ENCODE measurements at regions not wholly inside any gene's neighbourhood (a gene's known extent, or its start where the extent isn't known, plus 50 kb on each side); places are given as distances from the start of the nearest gene placed in this dataset.

DNA sequence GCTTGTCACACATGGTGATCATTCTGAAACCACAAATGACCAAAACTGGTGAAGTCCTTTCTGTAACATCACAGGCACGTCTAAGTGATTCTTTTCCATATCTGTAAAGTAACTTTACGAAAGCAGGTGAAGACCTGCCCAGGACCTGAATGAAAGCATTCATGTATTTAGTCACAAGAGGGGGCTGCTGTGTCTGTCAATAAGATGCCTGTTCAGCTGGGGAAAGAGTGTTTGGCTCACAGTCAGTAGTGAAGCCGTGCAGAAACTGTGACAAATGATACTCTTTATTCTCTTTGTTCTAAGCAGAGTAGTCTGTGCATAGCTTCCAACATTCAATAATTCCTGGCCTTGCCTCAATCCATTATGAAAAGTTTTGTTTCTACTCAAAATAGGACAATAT, 373.5 kb upstream of the OR4E1 start:
- DNase-seq (ENCODE audit: low read depth), result no peak

DNA sequence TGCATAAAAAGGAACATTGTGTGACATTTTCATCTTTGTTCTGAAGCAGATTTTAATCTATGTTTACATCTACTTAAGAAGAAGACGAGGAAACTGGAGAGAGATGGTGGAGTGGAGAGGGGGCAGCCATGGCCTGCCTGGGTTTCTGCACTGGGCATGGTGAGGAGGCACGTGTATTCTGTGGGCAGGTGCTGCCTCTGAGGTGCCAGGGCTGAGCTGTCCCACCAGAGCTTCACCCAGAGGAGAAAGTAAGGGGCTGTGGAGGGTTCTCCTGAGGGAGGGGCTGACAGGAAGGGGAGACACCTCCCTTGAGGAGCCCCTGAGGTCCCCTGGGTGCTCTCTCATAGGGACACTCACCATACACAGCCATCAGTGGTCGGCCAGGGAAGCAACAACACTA, 372.4 kb upstream of the OR4E1 start:
- DNase-seq (ENCODE audit: low read depth), result no peak

DNA sequence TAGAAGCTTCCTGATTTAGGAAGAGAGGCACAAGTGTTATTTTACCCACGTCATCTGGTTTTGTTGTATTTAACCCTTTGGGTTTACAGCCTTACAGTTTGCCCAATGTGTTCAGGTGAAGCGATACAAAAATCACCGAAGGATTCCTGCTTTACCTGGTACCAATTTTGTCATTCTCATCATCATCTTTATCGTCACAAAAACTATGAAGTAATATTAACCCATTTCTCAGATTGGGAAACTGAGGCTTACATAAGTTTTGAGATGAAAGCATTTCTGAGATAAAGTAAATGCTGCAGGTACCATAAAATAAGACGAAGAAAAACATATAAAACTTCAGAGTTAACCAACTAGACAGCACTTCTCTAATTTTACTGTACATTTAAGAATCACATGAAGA, 370.6 kb upstream of the OR4E1 start:
- DNase-seq (ENCODE audit: low read depth), result no peak

DNA sequence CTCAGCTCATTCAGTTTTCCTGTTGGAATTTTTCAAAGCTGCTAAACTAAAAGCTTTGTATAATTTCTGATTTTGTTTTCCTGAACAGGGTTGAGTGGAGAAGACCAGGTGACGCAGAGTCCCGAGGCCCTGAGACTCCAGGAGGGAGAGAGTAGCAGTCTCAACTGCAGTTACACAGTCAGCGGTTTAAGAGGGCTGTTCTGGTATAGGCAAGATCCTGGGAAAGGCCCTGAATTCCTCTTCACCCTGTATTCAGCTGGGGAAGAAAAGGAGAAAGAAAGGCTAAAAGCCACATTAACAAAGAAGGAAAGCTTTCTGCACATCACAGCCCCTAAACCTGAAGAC, 367.1 kb upstream of the OR4E1 start:
- no peak for DNase-seq (ENCODE audit: low read depth)

DNA sequence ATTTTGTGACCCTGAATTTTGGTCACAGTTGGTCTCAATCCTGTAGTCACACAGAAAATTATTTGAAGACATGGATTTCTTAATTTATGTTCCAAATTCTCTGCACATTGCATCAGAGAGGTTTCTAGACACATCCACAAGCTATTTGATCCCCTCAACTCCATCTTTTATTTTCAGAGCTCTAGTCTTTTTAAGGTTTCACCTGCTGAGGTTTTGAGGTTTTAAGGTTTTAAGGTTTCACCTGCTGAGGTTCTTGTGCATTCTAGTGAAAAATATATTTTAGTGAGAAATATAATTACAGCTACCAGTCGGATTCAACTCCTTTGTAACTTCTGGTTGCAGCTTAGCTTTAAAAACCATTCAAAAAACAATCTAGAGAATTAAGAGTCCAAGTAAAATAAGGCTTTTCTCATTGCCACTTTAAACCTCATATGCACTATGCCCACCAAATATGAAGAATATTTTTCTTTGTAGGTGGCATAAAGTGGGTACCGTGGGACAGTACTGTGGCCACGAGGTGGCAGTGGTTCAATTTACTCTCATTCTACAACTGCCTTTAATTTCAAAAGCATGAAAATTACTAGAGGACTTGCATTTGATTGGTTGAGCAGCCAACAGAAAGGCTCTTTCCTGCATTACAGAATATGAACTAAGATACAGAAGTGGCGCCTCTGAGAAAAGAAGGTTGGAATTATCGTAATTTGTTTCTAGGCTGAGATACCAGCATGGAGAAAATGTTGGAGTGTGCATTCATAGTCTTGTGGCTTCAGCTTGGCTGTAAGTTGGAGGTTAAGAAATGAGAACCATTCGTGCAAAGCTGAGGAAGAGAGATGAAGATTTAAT, 366.5 kb upstream of the OR4E1 start:
- peak; percentile 18 for DNase-seq (ENCODE audit: low read depth)

DNA sequence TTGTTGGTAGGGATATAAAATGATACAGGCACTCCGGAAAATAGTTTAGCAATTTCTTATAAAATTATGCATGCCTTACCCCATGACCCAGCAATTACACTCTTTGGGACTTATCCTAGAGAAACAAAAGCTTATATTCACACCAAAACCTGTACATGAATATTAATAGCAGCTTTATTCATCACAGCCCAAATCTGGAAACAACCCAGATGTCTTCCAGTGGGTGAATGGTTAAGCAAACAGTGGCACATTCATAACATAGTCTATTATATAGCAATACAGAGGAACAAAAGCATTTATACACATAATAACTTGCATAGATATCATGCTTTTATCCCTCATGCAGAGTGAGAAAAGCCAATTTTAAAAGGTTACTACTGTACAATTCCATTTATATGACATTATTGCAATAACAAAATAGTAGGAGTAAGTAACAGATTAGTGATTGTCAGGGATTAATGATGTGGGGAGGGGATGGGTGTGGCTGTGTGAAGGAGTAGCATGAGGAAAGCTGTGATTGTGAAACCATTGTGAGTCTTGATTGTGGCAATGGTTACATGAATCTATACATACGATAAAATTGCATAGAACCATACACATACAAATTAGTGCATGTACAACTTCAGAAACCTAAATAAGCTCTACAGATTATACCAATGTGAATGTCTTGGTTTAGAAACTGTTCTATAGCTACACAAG, 363.1 kb upstream of the OR4E1 start:
- DNase-seq (ENCODE audit: low read depth), result no peak

DNA sequence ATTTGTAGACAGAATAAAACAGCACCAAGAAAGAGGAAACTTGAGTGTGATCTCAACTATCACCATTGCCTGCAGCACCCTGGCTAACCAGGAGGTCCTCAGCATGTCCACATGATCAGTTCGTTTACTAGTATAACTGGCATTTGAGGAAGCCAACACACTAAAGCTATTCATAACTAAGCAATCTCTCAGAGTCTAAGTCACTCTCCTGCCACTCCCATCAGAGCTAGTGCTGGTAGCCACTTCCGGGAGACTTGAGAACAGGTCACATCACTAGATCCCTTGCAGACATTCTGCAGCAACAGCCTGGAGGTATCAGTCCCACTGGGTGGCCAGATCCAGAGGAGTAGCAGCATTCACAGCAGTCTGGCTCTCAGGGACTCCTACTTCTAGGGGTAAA, 352.9 kb upstream of the OR4E1 start:
- DNase-seq (ENCODE audit: low read depth), result no peak

DNA sequence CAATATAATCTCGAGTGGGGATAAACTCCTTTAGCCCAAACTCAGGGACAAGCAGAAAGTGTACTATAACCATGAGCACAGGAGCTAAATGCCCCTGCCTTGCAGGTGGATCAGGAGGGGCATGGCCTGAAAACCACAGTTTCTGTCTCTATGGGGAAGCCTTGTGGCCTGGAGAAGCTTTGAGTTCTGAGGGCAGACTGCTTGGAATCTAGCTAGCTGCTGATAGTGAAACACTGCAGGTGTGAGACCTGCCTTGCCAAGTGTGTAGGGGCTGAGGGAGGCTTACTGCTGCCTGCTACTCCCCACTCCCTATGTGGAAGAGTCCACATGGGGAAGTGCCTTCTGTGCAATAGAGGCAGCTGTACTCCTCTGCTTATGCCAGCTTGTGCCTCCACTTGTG, 352.3 kb upstream of the OR4E1 start:
- no peak for DNase-seq (ENCODE audit: low read depth)

DNA sequence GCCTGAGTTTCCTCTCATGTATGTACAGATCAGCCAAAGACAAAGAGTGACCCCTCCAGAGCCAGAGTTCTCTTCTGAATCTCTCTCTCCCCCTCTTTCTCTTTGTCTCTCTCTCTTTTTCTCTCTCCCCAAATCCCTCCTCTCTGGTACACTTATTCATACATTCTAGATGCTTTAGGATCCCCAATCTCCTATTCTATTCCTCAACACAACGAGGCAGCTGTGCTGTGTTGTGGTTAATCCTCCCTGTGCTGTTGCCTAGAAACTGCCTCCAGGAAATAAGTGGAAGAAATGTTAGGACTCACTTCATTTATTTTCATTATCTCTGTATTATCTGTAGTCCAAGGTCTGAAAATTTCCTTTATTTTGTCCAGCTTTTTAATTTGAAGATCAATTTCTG, 350.5 kb upstream of the OR4E1 start:
- DNase-seq (ENCODE audit: low read depth), result no peak

DNA sequence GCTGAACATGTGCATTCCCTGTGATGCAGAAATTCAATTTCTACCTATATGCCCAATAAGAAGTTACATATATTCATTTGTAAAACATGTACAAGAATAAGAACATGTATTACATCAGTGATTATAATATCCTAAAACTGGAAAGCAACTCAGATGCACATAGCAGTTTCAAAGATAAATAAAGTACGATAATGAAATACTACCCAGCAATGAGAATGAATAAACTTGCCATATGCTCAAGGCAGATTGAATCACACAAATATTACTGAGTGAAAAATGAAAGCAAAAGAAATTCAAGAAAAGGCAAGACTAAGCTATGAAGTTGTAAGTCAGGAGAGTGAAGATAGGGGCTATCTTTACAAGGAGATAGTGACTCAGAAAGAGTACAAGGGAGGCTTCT, 345.3 kb upstream of the OR4E1 start:
- DNase-seq (ENCODE audit: low read depth), result no peak

DNA sequence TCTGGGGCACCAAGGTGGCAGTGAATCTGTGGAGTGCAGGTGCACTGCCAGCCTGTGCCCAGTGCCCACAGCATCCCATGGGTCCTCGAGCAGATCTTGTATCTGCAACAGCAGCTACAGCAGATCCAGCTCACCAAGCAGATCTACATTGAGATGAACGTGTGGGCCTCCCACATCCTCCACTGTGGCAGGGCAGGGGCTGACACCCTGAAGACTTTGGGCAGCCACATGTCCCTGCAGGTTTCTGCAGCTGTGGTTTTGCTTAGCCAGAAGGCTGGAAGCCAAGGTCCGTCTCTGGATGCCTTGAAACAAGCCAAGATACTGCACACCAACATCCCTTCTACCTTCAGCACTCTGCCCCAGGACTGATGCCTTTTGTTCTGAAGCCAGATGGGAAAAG, 338.8 kb upstream of the OR4E1 start:
- no peak for DNase-seq (ENCODE audit: low read depth)

DNA sequence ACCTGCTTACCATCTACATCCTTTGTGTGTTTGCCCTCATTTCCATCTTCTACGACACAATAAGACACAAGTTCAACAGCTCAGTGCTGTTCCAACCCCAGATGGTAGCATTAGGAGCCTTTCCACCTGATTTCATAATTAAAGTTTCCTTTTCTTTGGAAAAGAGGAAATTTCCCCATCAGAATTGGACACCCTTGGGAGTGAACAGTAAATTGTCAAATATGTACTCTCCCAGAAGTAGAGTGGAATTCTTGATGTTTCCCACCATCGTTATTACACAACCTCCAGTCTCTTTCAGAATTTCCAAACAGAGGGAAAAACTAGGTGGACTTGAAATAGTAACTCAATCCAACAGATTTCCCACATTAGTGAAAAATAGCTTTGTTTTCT, 337.6 kb upstream of the OR4E1 start:
- DNase-seq (ENCODE audit: low read depth), result no peak

DNA sequence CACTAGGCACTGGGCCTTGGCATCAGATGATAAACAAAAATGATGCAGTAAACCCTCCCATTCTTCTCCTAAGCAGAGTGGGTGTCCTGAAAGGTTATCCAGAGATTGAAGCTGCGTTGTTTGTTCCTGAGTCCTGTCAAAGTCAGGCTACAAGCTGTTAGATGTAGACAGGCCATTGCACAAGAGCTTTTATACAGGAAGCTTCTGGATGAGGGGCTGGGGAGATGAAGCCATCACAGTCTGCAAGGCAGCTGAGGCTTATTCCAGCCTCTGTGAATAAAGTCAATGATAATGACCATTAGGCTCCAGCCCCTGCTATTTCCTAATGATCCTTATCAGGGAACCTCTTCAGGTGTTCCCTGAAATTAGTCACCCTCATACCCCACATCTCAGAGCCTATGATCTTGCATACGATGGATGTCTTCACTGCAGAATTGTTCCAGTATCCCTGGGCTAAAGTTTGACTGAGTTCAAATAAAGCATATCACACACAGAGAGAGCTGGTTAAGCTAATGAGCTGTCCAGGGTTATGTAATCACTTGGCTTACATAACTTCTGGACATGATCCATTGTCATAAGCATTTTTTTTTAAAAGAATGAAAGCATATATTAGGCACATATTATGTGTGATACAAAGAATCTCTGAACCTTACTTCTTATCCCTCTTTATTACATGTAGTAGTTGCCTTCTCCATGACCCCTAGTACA, 337.1 kb upstream of the OR4E1 start:
- no peak for DNase-seq (ENCODE audit: low read depth)

DNA sequence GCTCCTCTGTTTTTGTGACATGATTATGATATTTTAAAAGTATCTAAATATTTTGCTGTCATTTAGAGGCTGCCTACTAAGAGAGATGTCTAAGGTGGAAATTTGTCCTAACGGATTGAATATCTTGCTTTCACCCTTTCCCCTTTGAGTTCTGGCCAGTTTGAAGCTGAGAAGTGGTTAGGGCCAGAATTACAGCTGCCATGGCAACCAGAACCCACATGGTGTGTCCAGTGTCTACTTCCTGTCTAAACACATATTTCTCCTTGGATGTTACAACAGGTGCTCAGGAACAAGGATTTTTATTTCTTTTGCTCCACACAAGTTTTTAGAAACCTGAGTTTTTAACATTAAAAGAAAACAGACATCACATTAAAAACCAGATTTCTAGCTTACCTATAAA, 335.1 kb upstream of the OR4E1 start:
- DNase-seq (ENCODE audit: low read depth), result no peak

DNA sequence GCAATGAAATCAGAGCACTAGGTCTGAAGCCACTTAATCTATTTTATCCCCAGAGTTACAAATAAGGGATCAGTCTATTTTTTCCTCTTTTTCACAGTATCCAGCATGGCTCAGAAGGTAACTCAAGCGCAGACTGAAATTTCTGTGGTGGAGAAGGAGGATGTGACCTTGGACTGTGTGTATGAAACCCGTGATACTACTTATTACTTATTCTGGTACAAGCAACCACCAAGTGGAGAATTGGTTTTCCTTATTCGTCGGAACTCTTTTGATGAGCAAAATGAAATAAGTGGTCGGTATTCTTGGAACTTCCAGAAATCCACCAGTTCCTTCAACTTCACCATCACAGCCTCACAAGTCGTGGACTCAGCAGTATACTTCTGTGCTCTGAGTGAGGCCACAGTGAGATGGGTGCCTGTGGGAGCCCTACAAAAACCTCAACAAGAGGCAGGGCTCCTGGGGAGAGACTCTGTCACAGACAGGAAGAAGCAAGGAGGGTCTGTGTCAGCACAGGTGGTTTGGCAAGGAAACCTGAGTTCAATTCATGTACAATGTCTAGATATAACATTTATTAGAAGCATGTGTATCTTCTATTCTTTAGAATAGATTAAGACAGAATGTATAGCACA, 334.3 kb upstream of the OR4E1 start:
- DNase-seq (ENCODE audit: low read depth), result no peak

DNA sequence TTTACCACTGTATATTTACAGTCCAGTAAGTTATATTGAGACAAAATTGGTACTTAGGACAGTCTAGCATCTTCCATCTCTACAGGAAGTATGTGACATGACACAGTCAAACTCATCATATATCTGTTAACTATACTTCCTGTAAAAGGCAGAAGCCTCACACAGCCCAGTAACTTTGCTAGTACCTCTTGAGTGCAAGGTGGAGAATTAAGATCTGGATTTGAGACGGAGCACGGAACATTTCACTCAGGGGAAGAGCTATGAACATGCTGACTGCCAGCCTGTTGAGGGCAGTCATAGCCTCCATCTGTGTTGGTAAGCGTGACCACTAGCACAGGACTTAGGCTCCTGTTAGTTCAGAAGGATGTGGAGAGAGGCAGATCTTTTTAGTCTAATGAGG, 333.7 kb upstream of the OR4E1 start:
- DNase-seq (ENCODE audit: low read depth), result no peak

DNA sequence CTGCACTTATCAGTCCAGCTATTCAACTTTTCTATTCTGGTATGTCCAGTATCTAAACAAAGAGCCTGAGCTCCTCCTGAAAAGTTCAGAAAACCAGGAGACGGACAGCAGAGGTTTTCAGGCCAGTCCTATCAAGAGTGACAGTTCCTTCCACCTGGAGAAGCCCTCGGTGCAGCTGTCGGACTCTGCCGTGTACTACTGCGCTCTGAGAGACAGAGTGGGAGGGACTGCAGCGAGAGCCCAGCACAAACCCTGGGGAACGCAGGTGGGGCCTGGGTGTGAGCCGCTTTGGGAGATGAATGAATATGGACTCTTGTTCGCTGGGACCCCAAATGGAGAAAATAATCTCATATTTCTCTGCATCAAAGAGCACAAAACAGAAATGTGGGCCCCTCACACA, 329.8 kb upstream of the OR4E1 start:
- DNase-seq (ENCODE audit: low read depth), result no peak

DNA sequence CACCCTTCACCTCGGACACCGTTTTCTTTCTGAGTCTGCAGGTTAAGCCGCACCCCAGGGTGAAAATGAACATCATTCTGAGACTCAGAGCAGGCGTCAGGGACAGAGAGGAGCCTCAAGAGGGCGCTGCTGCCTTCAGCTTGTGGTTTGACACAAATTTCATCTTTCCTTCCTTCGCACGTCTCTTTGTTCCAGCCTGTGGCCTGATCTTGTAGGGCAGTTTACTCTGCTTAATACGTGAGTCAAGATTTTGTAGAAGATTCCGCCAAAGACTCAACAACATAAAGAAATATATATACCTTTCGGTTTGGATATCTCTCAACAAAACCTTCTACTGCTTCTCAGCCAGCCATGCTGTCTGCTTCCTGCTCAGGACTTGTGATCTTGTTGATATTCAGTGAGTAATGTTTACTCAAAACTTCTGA, 329.3 kb upstream of the OR4E1 start:
- DNase-seq (ENCODE audit: low read depth), result no peak

DNA sequence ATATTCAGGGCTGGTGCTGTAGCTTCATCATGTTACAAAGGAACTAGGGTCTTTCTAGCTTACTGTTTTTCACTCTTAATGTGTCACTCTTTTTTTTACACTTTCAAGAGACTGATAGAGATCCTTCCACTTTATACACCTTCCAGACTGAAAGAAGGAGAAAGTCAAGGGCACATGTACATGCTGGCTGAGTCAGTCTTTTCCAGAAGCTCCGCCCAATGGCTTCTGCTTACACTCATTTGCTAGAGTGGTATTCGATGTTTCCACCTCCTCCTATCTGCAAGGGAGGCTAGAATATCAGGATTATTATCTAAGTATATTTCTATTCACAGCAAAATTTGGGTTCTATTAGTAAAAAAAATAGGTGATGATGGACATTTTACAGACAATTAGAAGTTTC, 325.8 kb upstream of the OR4E1 start:
- no peak for DNase-seq (ENCODE audit: low read depth)

DNA sequence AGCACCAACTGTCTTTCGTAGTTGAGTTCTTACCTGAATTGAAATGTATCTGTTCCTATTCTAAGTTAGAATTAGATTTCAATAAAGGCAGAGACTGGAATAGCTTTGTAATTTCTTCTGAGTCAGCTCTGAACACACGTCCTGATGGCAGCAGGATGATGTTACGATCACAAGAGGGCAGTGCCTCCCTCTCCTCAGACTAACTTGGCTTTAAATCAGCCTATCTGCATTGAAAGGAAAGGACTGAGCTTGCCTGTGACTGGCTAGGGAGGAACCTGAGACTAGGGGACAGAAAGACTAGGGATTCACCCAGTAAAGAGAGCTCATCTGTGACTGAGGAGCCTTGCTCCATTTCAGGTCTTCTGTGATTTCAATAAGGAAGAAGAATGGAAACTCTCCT, 323.7 kb upstream of the OR4E1 start:
- peak; percentile 23 for DNase-seq (ENCODE audit: low read depth)

DNA sequence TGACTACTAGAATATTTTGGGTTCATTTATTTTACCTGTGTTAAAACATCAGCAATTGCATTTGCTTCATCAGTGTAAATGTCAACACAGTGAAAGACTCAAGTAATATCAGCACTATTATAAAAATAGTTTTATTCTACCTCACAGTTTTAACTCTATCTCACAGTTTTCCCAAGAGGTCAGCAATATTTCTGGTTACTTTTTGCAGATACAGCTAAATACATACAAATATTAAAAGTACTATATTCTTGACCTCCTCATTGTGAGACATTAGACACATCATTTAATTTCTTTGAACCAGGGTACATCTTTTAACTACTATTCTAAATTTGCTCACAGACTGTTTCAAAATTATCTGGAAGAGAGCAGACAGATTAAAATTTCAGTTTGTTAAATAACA, 321.7 kb upstream of the OR4E1 start:
- DNase-seq (ENCODE audit: low read depth), result no peak

DNA sequence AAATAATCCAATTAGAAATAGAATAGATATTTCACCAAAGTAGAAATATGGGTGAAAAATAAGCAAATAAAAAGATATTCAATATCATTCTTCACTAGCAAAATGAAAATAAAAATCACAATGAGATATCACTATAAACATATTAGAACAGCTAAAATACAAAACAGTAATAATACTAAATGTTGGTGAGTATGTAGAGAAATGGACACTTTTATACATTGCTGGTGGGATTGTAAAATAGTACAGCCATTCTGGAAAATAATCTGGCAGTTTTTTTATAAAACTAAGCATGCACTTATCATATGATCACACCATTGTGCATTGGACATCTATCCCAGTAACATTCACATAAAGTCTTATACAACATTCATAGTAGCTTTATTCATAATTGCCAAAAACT, 320.2 kb upstream of the OR4E1 start:
- DNase-seq (ENCODE audit: low read depth), result no peak

DNA sequence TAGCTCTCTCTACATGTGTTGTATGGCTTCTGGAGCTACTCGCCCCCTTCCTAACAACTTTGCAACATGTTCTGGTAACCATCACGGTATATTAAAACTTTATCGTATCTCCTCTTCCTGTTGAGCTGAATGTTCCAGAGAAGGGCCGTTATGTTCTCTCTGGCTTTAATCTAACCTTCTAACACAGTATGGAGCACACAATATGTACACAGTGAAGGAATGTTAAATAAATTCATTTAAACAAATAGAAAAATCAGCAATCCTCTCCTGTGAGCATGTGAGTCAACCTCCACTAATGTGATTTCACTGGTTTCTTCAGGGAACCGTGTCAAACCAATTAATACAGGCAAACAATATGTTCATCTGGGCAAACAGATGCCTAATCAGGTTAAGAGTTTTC, 319.5 kb upstream of the OR4E1 start:
- no peak for DNase-seq (ENCODE audit: low read depth)
